Activated CD4-positive, alpha-beta T cell treated with anti-CD3 and anti-CD28 coated beads for 36 hours (primary cell): ENCODE measurements at regions not wholly inside any gene's neighbourhood (a gene's known extent, or its start where the extent isn't known, plus 50 kb on each side); places are given as distances from the start of the nearest gene placed in this dataset.

Experiments
- ATAC-seq: fragments of 200-7000 bp; cut with Tn5 transposase; one replicate; pipeline ENCODE4 v1.10.0; 2021; ENCODE audit warnings: mild to moderate bottlenecking, moderate library complexity
- CTCF ChIA-PET: fragments of 350-600 bp; sonication (Branson Sonifier 250); formaldehyde crosslinking; loops from one replicate; lab custom pipeline; 2021; ENCODE audit warnings: antibody characterized with exemption; lab: Charles Lee
- POLR2A ChIA-PET: fragments of 350-600 bp; sonication (Branson Sonifier 250); formaldehyde crosslinking; loops from one replicate; lab custom pipeline; 2021; ENCODE audit warnings: antibody characterized with exemption, inconsistent platforms; lab: Charles Lee
- DNase-seq: peaks from one replicate; pipeline ENCODE4 v3.0.0-alpha.2; 2020
- H3K27ac Mint-ChIP-seq: one replicate; pipeline ENCODE4 v1.8.0; 2021; ENCODE audit warnings: mixed read lengths
- H3K27me3 Mint-ChIP-seq: one replicate; pipeline ENCODE4 v1.8.0; 2021; ENCODE audit warnings: mixed read lengths
- H3K36me3 Mint-ChIP-seq: one replicate; pipeline ENCODE4 v1.8.0; 2021; ENCODE audit warnings: low read depth, mixed read lengths
- H3K4me1 Mint-ChIP-seq: one replicate; pipeline ENCODE4 v1.8.0; 2021; ENCODE audit warnings: mixed read lengths
- H3K4me3 Mint-ChIP-seq: one replicate; pipeline ENCODE4 v1.8.0; 2021; ENCODE audit warnings: mild to moderate bottlenecking, moderate library complexity, mixed read lengths
- H3K9me3 Mint-ChIP-seq: one replicate; pipeline ENCODE4 v1.8.0; 2021; ENCODE audit warnings: low read depth, mixed read lengths
- intact Hi-C, 2 experiments: fragments of 100-400 bp; cut with DNase I in 1 of 2; cut with micrococcal nuclease in 1 of 2; formaldehyde crosslinking; loops; one replicate each; pipeline versions ENCODE4 v1.14.2 to v1.15.1; 2022 to 2024; cut with DNase I, micrococcal nuclease

- DNase-seq, result no peak
- ChIA-PET POLR2A (no interaction called here), CTCF (no interaction called here)
- Mint-ChIP-seq H3K4me1 (peaks cover 51% of the 10 kb centered on the region), H3K4me3 (no peak overlapping the region), H3K27me3 (peaks cover 9% of the 10 kb centered on the region), H3K36me3 (no peaks in the 10 kb centered on the region), H3K9me3 (no peaks in the 10 kb centered on the region), H3K27ac (no peak overlapping the region)
- intact Hi-C loops, result no loop called here
- no peak for ATAC-seq
Measured at GRCh38 chr7:22666732-22667131, 60.3 kb upstream of the IL6 start.

GRCh38 chr7:22665923-22666322 is 61.1 kb upstream of the IL6 start:
- DNase-seq (peak; percentile 71), ATAC-seq (peak; percentile 14)
- ChIA-PET POLR2A (no interaction called here), CTCF (no interaction called here)
- Mint-ChIP-seq H3K4me1 (peaks cover 56% of the 10 kb centered on the region), H3K4me3 (no peak overlapping the region), H3K27ac (no peak overlapping the region), H3K9me3 (no peaks in the 10 kb centered on the region), H3K27me3 (peaks cover 14% of the 10 kb centered on the region), H3K36me3 (no peaks in the 10 kb centered on the region)
- intact Hi-C loops, result no loop called here

- ATAC-seq (no peak), DNase-seq (no peak)
- H3K27ac Mint-ChIP-seq, result no peak overlapping the region
- no peaks in the 10 kb centered on the region for H3K9me3 Mint-ChIP-seq
- peaks cover 56% of the 10 kb centered on the region for H3K4me1 Mint-ChIP-seq
- intact Hi-C loops, result loop anchor here in 1 of 2 experiments (5.0 kb wide), 1 partner anchor 62 kb away; the partner anchor contains the start of gene IL6
- peaks cover 18% of the 10 kb centered on the region for H3K27me3 Mint-ChIP-seq
- no peak overlapping the region for H3K4me3 Mint-ChIP-seq
- no peaks in the 10 kb centered on the region for H3K36me3 Mint-ChIP-seq
- POLR2A ChIA-PET, result no interaction called here
- CTCF ChIA-PET, result no interaction called here
Measured at GRCh38 chr7:22664988-22665798, 61.8 kb upstream of the IL6 start.

- no peak for ATAC-seq
- Mint-ChIP-seq H3K36me3 (no peaks in the 10 kb centered on the region), H3K27me3 (peaks cover 20% of the 10 kb centered on the region), H3K9me3 (no peaks in the 10 kb centered on the region), H3K4me1 (peaks cover 56% of the 10 kb centered on the region), H3K27ac (peak overlapping the region; percentile 87), H3K4me3 (no peak overlapping the region)
- intact Hi-C loops, result loop anchor here (1.0 to 5.0 kb wide), 6 partner anchors 23 to 101 kb away; partner anchors contain the start of gene IL6 (in 2 of the 2)
- ChIA-PET CTCF (interaction anchor here (1.3 to 3.8 kb wide), 2 partner anchors 63 to 104 kb away, joined by 11 to 29 read pairs; partner anchors contain the start of gene IL6), POLR2A (interaction anchor here (1.0 kb wide), 1 partner anchor 33 kb away, joined by 5 read pairs; no protein-coding TSS in a partner anchor)
- no peak for DNase-seq
Measured at GRCh38 chr7:22663721-22664120, 63.3 kb upstream of the IL6 start.

GRCh38 chr7:22663357-22663718 is 63.7 kb upstream of the IL6 start:
- ATAC-seq (peak; percentile 21), DNase-seq (peak; percentile 40)
- no peaks in the 10 kb centered on the region for H3K9me3 Mint-ChIP-seq
- H3K36me3 Mint-ChIP-seq, result no peaks in the 10 kb centered on the region
- H3K4me1 Mint-ChIP-seq, result peaks cover 53% of the 10 kb centered on the region
- H3K4me3 Mint-ChIP-seq, result no peak overlapping the region
- ChIA-PET CTCF (interaction anchor here (1.3 to 3.8 kb wide), 2 partner anchors 64 to 104 kb away, joined by 11 to 29 read pairs; partner anchors contain the start of gene IL6), POLR2A (interaction anchor here (1.0 kb wide), 1 partner anchor 34 kb away, joined by 5 read pairs; no protein-coding TSS in a partner anchor)
- intact Hi-C loops, result loop anchor here (1.0 to 5.0 kb wide), 6 partner anchors 23 to 101 kb away; partner anchors contain the start of gene IL6 (in 2 of the 2)
- H3K27me3 Mint-ChIP-seq, result peaks cover 21% of the 10 kb centered on the region
- H3K27ac Mint-ChIP-seq, result peak overlapping the region; percentile 87

GRCh38 chr7:22662556-22663356 is 64.2 kb upstream of the IL6 start:
- peak; percentile 83 for ATAC-seq

GRCh38 chr7:22662036-22662435 is 65.0 kb upstream of the IL6 start:
- peak overlapping the region; percentile 81 for H3K27ac Mint-ChIP-seq
- intact Hi-C loops, result loop anchor here (1.0 to 5.0 kb wide), 8 partner anchors 15 to 99 kb away; partner anchors contain the start of gene IL6 (in 2 of the 2)
- H3K27me3 Mint-ChIP-seq, result peaks cover 20% of the 10 kb centered on the region
- ChIA-PET CTCF (interaction anchor here (0.6 to 3.8 kb wide), 4 partner anchors 9 to 393 kb away, joined by 3 to 29 read pairs (median 4); partner anchors contain the start of gene IL6), POLR2A (interaction anchor here (1.1 kb wide), 1 partner anchor 15 kb away, joined by 4 read pairs; no protein-coding TSS in a partner anchor)
- H3K36me3 Mint-ChIP-seq, result no peaks in the 10 kb centered on the region
- peak; percentile 61 for ATAC-seq
- no peaks in the 10 kb centered on the region for H3K9me3 Mint-ChIP-seq
- peak; percentile 24 for DNase-seq
- H3K4me3 Mint-ChIP-seq, result peak overlapping the region; percentile 41
- peaks cover 44% of the 10 kb centered on the region for H3K4me1 Mint-ChIP-seq

More at GRCh38 chr7:22662556-22663356, 64.2 kb upstream of the IL6 start:
- H3K9me3 Mint-ChIP-seq, result no peaks in the 10 kb centered on the region
- no peak for DNase-seq
- ChIA-PET CTCF (interaction anchor here (0.6 to 3.8 kb wide), 3 partner anchors 64 to 1501 kb away, joined by 3 to 29 read pairs (median 11); partner anchors contain the start of gene IL6), POLR2A (interaction anchor here (1.0 to 1.1 kb wide), 2 partner anchors 14 to 34 kb away, joined by 4 to 5 read pairs; no protein-coding TSS in a partner anchor)
- peaks cover 17% of the 10 kb centered on the region for H3K27me3 Mint-ChIP-seq
- no peaks in the 10 kb centered on the region for H3K36me3 Mint-ChIP-seq
- H3K4me1 Mint-ChIP-seq, result peaks cover 50% of the 10 kb centered on the region
- H3K4me3 Mint-ChIP-seq, result peak overlapping the region; percentile 41
- intact Hi-C loops, result loop anchor here (1.0 to 5.0 kb wide), 8 partner anchors 15 to 100 kb away; partner anchors contain the start of gene IL6 (in 2 of the 2)
- peak overlapping the region; percentile 87 for H3K27ac Mint-ChIP-seq

- ATAC-seq (no peak), DNase-seq (no peak)
- ChIA-PET CTCF (interaction anchor here (0.6 to 3.8 kb wide), 12 partner anchors 9 to 394 kb away, joined by 3 to 29 read pairs (median 3); partner anchors contain the start of gene IL6), POLR2A (no interaction called here)
- Mint-ChIP-seq H3K36me3 (no peaks in the 10 kb centered on the region), H3K4me3 (no peak overlapping the region), H3K4me1 (peaks cover 33% of the 10 kb centered on the region), H3K9me3 (no peaks in the 10 kb centered on the region), H3K27me3 (peaks cover 20% of the 10 kb centered on the region), H3K27ac (no peak overlapping the region)
- intact Hi-C loops, result loop anchor here in 1 of 2 experiments (5.0 kb wide), 1 partner anchor 67 kb away; the partner anchor contains the start of gene IL6
Measured at GRCh38 chr7:22660732-22661131, 66.3 kb upstream of the IL6 start.

GRCh38 chr7:22660293-22660692 is 66.7 kb upstream of the IL6 start:
- Mint-ChIP-seq H3K9me3 (no peaks in the 10 kb centered on the region), H3K27ac (no peak overlapping the region), H3K4me1 (peaks cover 31% of the 10 kb centered on the region), H3K27me3 (peaks cover 20% of the 10 kb centered on the region), H3K36me3 (no peaks in the 10 kb centered on the region), H3K4me3 (no peak overlapping the region)
- ATAC-seq (no peak), DNase-seq (no peak)
- ChIA-PET CTCF (interaction anchor here (0.6 to 3.8 kb wide), 7 partner anchors 12 to 352 kb away, joined by 3 to 29 read pairs (median 3); partner anchors contain the start of gene IL6), POLR2A (no interaction called here)
- intact Hi-C loops, result loop anchor here in 1 of 2 experiments (5.0 kb wide), 1 partner anchor 67 kb away; the partner anchor contains the start of gene IL6

- ATAC-seq (no peak), DNase-seq (no peak)
- ChIA-PET POLR2A (no interaction called here), CTCF (interaction anchor here (0.8 kb wide), 1 partner anchor 11 kb away, joined by 3 read pairs; no protein-coding TSS in a partner anchor)
- Mint-ChIP-seq H3K27me3 (peaks cover 23% of the 10 kb centered on the region), H3K9me3 (no peaks in the 10 kb centered on the region), H3K4me1 (peaks cover 30% of the 10 kb centered on the region), H3K36me3 (no peaks in the 10 kb centered on the region), H3K27ac (no peak overlapping the region), H3K4me3 (no peak overlapping the region)
- intact Hi-C loops, result loop anchor here in 1 of 2 experiments (5.0 kb wide), 1 partner anchor 68 kb away; the partner anchor contains the start of gene IL6
Measured at GRCh38 chr7:22659741-22660140, 67.3 kb upstream of the IL6 start.
